Caco-2 (cell line): ENCODE measurements at regions not wholly inside any gene's neighbourhood (a gene's known extent, or its start where the extent isn't known, plus 50 kb on each side); places are given as distances from the start of the nearest gene placed in this dataset.

Source experiments
- BruUV-seq: library from RNA; stranded (reverse); fragments of 400-500 nt; replicated peaks from 2 replicates; lab custom pipeline; 2021; lab: Mats Ljungman, UMichigan
- CTCF ChIA-PET: fragments of 300-600 bp; sonication (Branson Sonifier 250); formaldehyde crosslinking; loops from one replicate; lab custom pipeline; 2022; ENCODE audit warnings: antibody characterized with exemption; lab: Charles Lee
- POLR2A ChIA-PET: fragments of 300-600 bp; sonication (Branson Sonifier 250); formaldehyde crosslinking; loops from one replicate; lab custom pipeline; 2022; ENCODE audit warnings: antibody characterized with exemption; lab: Charles Lee
- DNase-seq, 2 experiments: peaks; one replicate each; pipeline versions ENCODE4 v3.0.0 to v3.0.0-alpha.2; 2020 to 2022
- H3K27me3 ChIP-seq: replicated peaks from 2 replicates; pipeline ENCODE4 v1.6.0; 2011; ENCODE audit warnings: low read length; ENCODE audit not compliant: control insufficient read depth, insufficient read depth
- H3K36me3 ChIP-seq: 2 replicates; pipeline ENCODE4 v1.5.1; 2011; ENCODE audit warnings: low read length; ENCODE audit not compliant: control insufficient read depth, insufficient read depth
- H3K4me1 ChIP-seq: fragments of 250-450 bp; sonication (Bioruptor Pico); 2 replicates; pipeline ENCODE4 v1.5.1; 2020; ENCODE audit warnings: mild to moderate bottlenecking
- H3K4me3 ChIP-seq: 2 replicates; pipeline ENCODE4 v1.5.1; 2011; ENCODE audit warnings: low read depth, mild to moderate bottlenecking, control low read depth, low read length
- H3K9me3 ChIP-seq: fragments of 250-450 bp; sonication (Bioruptor Pico); 2 replicates; pipeline ENCODE4 v1.5.1; 2020; ENCODE audit warnings: mild to moderate bottlenecking, moderate library complexity
- H3K27ac Mint-ChIP-seq: one replicate; pipeline ENCODE4 v1.8.0; 2022; ENCODE audit warnings: mixed read lengths; ENCODE audit not compliant: unreplicated experiment
- H3K27me3 Mint-ChIP-seq: one replicate; pipeline ENCODE4 v1.8.0; 2022; ENCODE audit warnings: mixed read lengths; ENCODE audit not compliant: insufficient read depth, unreplicated experiment
- H3K36me3 Mint-ChIP-seq: one replicate; pipeline ENCODE4 v1.8.0; 2022; ENCODE audit warnings: mild to moderate bottlenecking, mixed read lengths; ENCODE audit not compliant: insufficient read depth, unreplicated experiment
- H3K4me1 Mint-ChIP-seq: one replicate; pipeline ENCODE4 v1.8.0; 2022; ENCODE audit warnings: low read depth, mixed read lengths; ENCODE audit not compliant: unreplicated experiment
- H3K4me3 Mint-ChIP-seq: one replicate; pipeline ENCODE4 v1.8.0; 2022; ENCODE audit warnings: mild to moderate bottlenecking, moderate library complexity, mixed read lengths; ENCODE audit not compliant: unreplicated experiment
- H3K9me3 Mint-ChIP-seq: one replicate; pipeline ENCODE4 v1.8.0; 2022; ENCODE audit warnings: mixed read lengths; ENCODE audit not compliant: unreplicated experiment
- intact Hi-C: fragments of 100-400 bp; cut with micrococcal nuclease; formaldehyde crosslinking; loops from one replicate; pipeline ENCODE4 v1.10.0; 2022; ENCODE audit not compliant: unreplicated experiment
- TF ChIP-seq, protein P1 (sequence below), 2 experiments: fragments of 200-600 bp in 1 of 2; IDR thresholded peaks; 1 replicate in 1 of 2; 2 replicates in 1 of 2; pipeline versions ENCODE4 v1.5.1 to v1.8.0; 2011 to 2022; ENCODE audit warnings: antibody characterized with exemption in 1 of 2, control low read depth in 1 of 2, inconsistent platforms in 1 of 2, low read depth in 1 of 2, low read length in 1 of 2, mild to moderate bottlenecking in 1 of 2, moderate library complexity in 1 of 2; ENCODE audit not compliant: insufficient read depth in 1 of 2, severe bottlenecking in 1 of 2, unreplicated experiment in 1 of 2

DNA sequence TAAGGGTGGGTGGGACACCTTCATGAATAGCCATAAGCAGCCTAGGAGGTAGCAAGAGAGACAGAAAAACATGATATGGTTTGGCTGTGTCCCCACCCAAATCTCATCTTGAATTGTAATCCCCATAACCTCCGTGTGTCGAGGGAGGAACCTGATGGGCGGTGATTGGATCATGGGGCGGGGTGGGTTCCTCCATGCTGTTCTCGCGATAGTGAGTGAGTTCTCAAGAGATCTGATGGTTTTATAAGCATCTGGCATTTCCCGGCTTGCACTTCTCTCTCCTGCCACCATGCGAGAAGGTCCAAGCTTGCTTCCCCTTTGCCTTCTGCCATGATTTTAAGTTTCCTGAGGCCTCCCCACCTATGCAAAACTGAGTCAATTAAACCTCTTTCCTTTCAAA is 259.1 kb upstream of the ERCC4 start:
- Histone ChIP-seq H3K9me3 (no peaks in the 10 kb centered on the region), H3K36me3 (no peaks in the 10 kb centered on the region), H3K27me3 (no peaks in the 10 kb centered on the region), H3K4me1 (no peaks in the 10 kb centered on the region), H3K4me3 (no peak overlapping the region)
- POLR2A ChIA-PET: no interaction called here
- Mint-ChIP-seq H3K27me3 (peaks cover 7% of the 10 kb centered on the region), H3K9me3 (peaks cover 9% of the 10 kb centered on the region), H3K4me3 (no peak overlapping the region), H3K27ac (no peak overlapping the region), H3K36me3 (no peaks in the 10 kb centered on the region), H3K4me1 (no peaks in the 10 kb centered on the region)
- no peak for DNase-seq
- intact Hi-C loops: no loop called here
- CTCF ChIA-PET: no interaction called here
- TF ChIP-seq, protein P1, sequence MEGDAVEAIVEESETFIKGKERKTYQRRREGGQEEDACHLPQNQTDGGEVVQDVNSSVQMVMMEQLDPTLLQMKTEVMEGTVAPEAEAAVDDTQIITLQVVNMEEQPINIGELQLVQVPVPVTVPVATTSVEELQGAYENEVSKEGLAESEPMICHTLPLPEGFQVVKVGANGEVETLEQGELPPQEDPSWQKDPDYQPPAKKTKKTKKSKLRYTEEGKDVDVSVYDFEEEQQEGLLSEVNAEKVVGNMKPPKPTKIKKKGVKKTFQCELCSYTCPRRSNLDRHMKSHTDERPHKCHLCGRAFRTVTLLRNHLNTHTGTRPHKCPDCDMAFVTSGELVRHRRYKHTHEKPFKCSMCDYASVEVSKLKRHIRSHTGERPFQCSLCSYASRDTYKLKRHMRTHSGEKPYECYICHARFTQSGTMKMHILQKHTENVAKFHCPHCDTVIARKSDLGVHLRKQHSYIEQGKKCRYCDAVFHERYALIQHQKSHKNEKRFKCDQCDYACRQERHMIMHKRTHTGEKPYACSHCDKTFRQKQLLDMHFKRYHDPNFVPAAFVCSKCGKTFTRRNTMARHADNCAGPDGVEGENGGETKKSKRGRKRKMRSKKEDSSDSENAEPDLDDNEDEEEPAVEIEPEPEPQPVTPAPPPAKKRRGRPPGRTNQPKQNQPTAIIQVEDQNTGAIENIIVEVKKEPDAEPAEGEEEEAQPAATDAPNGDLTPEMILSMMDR (IDR thresholded peaks at IDR 0.05; ENCODE audit: insufficient read depth in 1 of 2, low read depth in 1 of 2, low read length in 1 of 2, severe bottlenecking in 1 of 2, unreplicated experiment in 1 of 2): no peak
- BruUV-seq: no TSS peak

DNA sequence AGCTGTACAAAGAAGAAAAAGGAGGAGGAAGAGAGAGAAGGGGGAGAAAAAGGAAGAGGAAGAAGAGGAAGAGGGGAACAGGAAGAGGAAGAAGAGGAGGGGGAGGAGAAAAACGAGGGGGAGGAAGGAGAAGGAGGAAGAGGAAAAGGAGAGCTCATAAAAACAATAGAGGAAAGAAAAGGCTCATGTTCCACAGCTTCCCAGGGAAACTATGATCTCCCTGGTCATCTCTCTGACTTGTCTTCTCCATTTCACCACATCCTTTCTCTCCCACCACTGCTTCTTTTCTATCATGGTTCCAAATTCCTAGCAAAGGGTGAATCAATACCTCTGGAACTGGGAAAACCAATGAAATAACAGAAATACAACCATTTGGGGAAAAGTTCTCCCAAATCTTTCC is 254.1 kb upstream of the ERCC4 start:
- no peak overlapping the region for H3K27ac Mint-ChIP-seq
- H3K9me3 ChIP-seq: no peaks in the 10 kb centered on the region
- H3K27me3 ChIP-seq: no peaks in the 10 kb centered on the region
- no peaks in the 10 kb centered on the region for H3K4me1 Mint-ChIP-seq
- H3K4me1 ChIP-seq: no peaks in the 10 kb centered on the region
- H3K36me3 ChIP-seq: no peaks in the 10 kb centered on the region
- no TSS peak for BruUV-seq
- ChIA-PET POLR2A (no interaction called here), CTCF (no interaction called here)
- H3K9me3 Mint-ChIP-seq: peaks cover 8% of the 10 kb centered on the region
- TF ChIP-seq, protein P1 (IDR thresholded peaks at IDR 0.05; ENCODE audit: insufficient read depth in 1 of 2, low read depth in 1 of 2, low read length in 1 of 2, severe bottlenecking in 1 of 2, unreplicated experiment in 1 of 2): no peak
- no peak overlapping the region for H3K4me3 ChIP-seq
- H3K36me3 Mint-ChIP-seq: no peaks in the 10 kb centered on the region
- H3K27me3 Mint-ChIP-seq: peaks cover 18% of the 10 kb centered on the region
- intact Hi-C loops: no loop called here
- H3K4me3 Mint-ChIP-seq: no peak overlapping the region
- DNase-seq: no peak

- Mint-ChIP-seq H3K9me3 (no peaks in the 10 kb centered on the region), H3K4me3 (no peak overlapping the region), H3K27ac (no peak overlapping the region), H3K27me3 (peaks cover 11% of the 10 kb centered on the region), H3K36me3 (no peaks in the 10 kb centered on the region), H3K4me1 (no peaks in the 10 kb centered on the region)
- TF ChIP-seq, protein P1 (IDR thresholded peaks at IDR 0.05; ENCODE audit: insufficient read depth in 1 of 2, low read depth in 1 of 2, low read length in 1 of 2, severe bottlenecking in 1 of 2, unreplicated experiment in 1 of 2): no peak
- BruUV-seq: no TSS peak
- intact Hi-C loops: no loop called here
- H3K27me3 ChIP-seq: no peaks in the 10 kb centered on the region
- no peak overlapping the region for H3K4me3 ChIP-seq
- ChIA-PET CTCF (no interaction called here), POLR2A (no interaction called here)
- H3K9me3 ChIP-seq: no peaks in the 10 kb centered on the region
- no peaks in the 10 kb centered on the region for H3K4me1 ChIP-seq
- H3K36me3 ChIP-seq: no peaks in the 10 kb centered on the region
- DNase-seq: no peak
Measured at GRCh38 chr16:13672196-13672595, 247.8 kb upstream of the ERCC4 start.
